ENCODE measurements at regions not wholly inside any gene's neighbourhood (a gene's known extent, or its start where the extent isn't known, plus 50 kb on each side); places are given as distances from the start of the nearest gene placed in this dataset.

GRCh38 chr9:32172256-32172655, 212.2 kb upstream of the ACO1 start:
- no peak for TF ChIP-seq CTCF (conservative IDR thresholded peaks at IDR 0.05)
- TF ChIP-seq ZFX (IDR thresholded peaks at IDR 0.05): no peak

Data from C4-2B (cell line).